CD4-positive, alpha-beta T cell treated with Interleukin-15 for 1 hour (primary cell): ENCODE measurements at regions not wholly inside any gene's neighbourhood (a gene's known extent, or its start where the extent isn't known, plus 50 kb on each side); places are given as distances from the start of the nearest gene placed in this dataset.

Source experiments
- DNase-seq: peaks from one replicate; pipeline ENCODE4 v3.0.0-alpha.2; 2020

GRCh38 chr22:34847072-34847471 lies 218.9 kb upstream of the ISX start:
- DNase-seq = no peak

GRCh38 chr22:34849965-34850364 lies 216.0 kb upstream of the ISX start:
- no peak for DNase-seq

GRCh38 chr22:34851918-34852662 lies 213.9 kb upstream of the ISX start:
- DNase-seq = no peak

- DNase-seq = no peak
Observed at GRCh38 chr22:34855471-34855870, 210.5 kb upstream of the ISX start.

GRCh38 chr22:34858066-34858465 lies 207.9 kb upstream of the ISX start:
- no peak for DNase-seq

GRCh38 chr22:34861787-34862186 lies 204.2 kb upstream of the ISX start:
- DNase-seq = no peak

GRCh38 chr22:34866081-34866480 lies 199.9 kb upstream of the ISX start:
- DNase-seq = no peak

- no peak for DNase-seq
Observed at GRCh38 chr22:34866495-34867131, 199.3 kb upstream of the ISX start.

GRCh38 chr22:34877506-34877905 lies 188.5 kb upstream of the ISX start:
- no peak for DNase-seq

- no peak for DNase-seq
Observed at GRCh38 chr22:34878171-34878570, 187.8 kb upstream of the ISX start.

GRCh38 chr22:34879001-34879400 lies 187.0 kb upstream of the ISX start:
- no peak for DNase-seq

- DNase-seq = no peak
Observed at GRCh38 chr22:34880662-34881061, 185.3 kb upstream of the ISX start.

GRCh38 chr22:34881453-34881852 lies 184.5 kb upstream of the ISX start:
- no peak for DNase-seq

GRCh38 chr22:34885852-34886251 lies 180.1 kb upstream of the ISX start:
- DNase-seq = no peak

- no peak for DNase-seq
Observed at GRCh38 chr22:34886391-34886790, 179.6 kb upstream of the ISX start.

- no peak for DNase-seq
Observed at GRCh38 chr22:34886812-34887211, 179.1 kb upstream of the ISX start.

GRCh38 chr22:34897126-34897525 lies 168.8 kb upstream of the ISX start:
- DNase-seq = no peak

GRCh38 chr22:34902335-34902734 lies 163.6 kb upstream of the ISX start:
- DNase-seq = no peak

- DNase-seq = no peak
Observed at GRCh38 chr22:34903416-34903815, 162.5 kb upstream of the ISX start.

GRCh38 chr22:34904486-34904885 lies 161.5 kb upstream of the ISX start:
- DNase-seq = no peak

- no peak for DNase-seq
Observed at GRCh38 chr22:34913826-34914225, 152.1 kb upstream of the ISX start.

- DNase-seq = no peak
Observed at GRCh38 chr22:34914846-34915245, 151.1 kb upstream of the ISX start.

- DNase-seq = no peak
Observed at GRCh38 chr22:34917239-34917638, 148.7 kb upstream of the ISX start.

GRCh38 chr22:34931026-34931425 lies 134.9 kb upstream of the ISX start:
- DNase-seq = no peak

GRCh38 chr22:34934261-34934660 lies 131.7 kb upstream of the ISX start:
- no peak for DNase-seq
